A673 (cell line): ENCODE measurements at regions not wholly inside any gene's neighbourhood (a gene's known extent, or its start where the extent isn't known, plus 50 kb on each side); places are given as distances from the start of the nearest gene placed in this dataset.

Source experiments
- CTCF ChIP-seq: fragments of 300-800, 200-600 bp; sonication (generic); conservative IDR thresholded peaks from 2 replicates; pipeline ENCODE4 v1.5.1; 2017; ENCODE audit warnings: low read depth, mild to moderate bottlenecking, antibody characterized with exemption, low read length, moderate library complexity, mixed read lengths
- EZH2 ChIP-seq: fragments of 200-600 bp; sonication (generic); IDR thresholded peaks from 2 replicates; pipeline ENCODE4 v1.6.1; 2017; ENCODE audit warnings: borderline replicate concordance, low read depth, mild to moderate bottlenecking, mixed read lengths, antibody characterized with exemption, low read length; ENCODE audit not compliant: poor library complexity, severe bottlenecking

- TF ChIP-seq CTCF, result no peak
- TF ChIP-seq EZH2, result no peak
These were observed 360.2 kb upstream of the TSHZ3 start for GRCh38 chr19:31709476-31709875.
